ENCODE measurements at regions not wholly inside any gene's neighbourhood (a gene's known extent, or its start where the extent isn't known, plus 50 kb on each side); places are given as distances from the start of the nearest gene placed in this dataset.
"Not testable (repeated sequence)": the region's sequence is repeated elsewhere in the genome, so short reads cannot be mapped to it uniquely, and the experiment has no call there.

DNA sequence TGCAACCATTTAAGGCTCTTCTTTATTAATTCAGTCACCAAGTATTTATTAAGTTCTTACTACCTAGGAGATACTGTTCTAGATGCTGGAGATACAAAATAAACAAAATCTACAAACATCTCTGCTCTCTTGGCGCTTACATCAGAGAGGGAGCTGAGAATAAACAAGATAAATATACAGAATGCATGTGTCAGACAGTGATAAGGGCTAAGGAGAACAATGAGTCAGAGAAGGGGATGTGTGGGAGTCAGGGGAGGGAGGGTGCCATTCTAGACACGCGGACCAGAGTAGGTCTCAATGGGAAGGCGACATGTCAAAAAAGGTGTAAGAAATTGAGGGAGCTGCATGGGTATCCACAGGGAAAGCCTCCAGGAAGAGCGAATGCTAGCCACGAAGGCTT, 393.2 kb downstream of the RWDD3 start:
- DNase-seq: no peak

DNA sequence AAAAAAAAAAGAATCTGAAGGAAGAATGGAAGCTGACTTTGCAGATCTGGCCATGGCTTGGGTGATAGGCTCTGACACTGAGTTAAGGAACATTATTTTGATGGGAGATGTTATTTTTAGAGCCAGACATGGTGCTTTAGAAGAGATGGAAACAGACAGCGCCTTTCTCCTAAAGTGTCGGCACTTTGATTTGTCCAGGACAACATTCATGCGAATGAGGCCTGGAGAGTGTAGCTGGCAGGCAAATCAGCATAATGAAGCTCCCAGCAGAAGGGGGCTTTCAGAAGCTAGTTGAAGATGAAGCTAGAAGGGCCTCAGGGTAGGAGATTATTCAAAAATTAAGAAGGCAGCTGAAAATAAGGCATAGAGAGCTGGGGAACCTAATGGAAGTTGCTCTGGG, 397.7 kb downstream of the RWDD3 start:
- no peak for DNase-seq

DNA sequence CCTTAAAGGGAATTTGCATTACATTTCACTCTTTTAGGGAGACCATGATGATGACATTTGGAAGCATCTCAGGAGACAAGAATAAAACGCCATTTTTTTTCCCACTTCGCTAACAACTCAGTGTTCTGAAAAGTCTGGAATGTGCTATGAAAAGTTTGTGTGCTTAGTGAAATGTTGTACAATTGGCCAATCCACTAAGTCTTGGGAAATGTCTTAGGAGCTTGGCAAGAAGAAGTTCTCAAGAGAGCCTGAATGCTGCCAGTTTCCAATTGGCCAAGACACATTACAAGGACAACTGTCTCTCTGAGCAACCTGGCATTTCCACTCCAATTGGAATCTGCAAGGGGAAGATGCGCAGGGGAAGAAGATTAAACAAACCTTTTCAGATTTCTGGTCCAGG, 401.8 kb downstream of the RWDD3 start:
- DNase-seq: no peak

- DNase-seq: no peak
Measured at GRCh38 chr1:95636897-95637296, 402.9 kb downstream of the RWDD3 start.

DNA sequence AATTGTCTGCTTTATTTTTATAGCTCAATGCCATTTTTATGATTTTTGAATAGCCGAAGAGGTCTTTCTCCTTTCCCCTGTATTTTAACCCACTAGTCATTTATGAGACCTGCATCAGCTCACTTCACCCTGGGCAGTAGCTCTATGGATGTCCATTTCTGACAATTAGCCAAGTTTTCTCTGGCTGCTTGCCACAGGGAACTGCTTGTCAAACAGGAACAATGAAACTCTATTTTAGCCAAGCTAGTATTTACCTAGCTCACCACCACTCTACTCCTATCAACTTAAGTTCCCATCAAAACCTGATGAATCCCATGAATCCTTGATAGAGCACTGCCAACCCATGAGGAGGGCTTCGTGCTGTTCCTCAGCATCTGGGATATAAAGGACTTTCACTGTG, 406.7 kb downstream of the RWDD3 start:
- no peak for DNase-seq

DNA sequence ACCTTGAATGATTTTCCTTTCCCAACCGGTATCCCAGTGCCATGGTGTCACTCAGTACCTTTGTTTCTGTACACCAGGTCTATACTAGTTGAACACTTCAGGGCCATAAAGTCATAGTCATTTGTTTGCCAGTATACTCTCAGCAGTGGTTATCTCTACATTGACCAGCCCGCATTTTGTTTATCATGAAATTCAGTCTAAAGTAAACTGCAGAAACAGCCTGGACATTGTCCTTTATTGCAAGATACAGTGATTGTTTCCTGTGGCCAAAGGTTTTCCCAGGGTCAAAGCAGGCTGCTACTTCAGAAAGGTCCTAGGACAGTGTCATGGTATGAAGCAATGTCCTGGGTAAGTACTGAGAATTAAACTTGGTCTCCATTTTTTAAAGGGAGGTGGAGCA, 407.4 kb downstream of the RWDD3 start:
- DNase-seq: no peak

GRCh38 chr1:95642035-95642434, 408.0 kb downstream of the RWDD3 start:
- no peak for DNase-seq

- DNase-seq: no peak
Measured at GRCh38 chr1:95643071-95643470, 409.1 kb downstream of the RWDD3 start.

DNA sequence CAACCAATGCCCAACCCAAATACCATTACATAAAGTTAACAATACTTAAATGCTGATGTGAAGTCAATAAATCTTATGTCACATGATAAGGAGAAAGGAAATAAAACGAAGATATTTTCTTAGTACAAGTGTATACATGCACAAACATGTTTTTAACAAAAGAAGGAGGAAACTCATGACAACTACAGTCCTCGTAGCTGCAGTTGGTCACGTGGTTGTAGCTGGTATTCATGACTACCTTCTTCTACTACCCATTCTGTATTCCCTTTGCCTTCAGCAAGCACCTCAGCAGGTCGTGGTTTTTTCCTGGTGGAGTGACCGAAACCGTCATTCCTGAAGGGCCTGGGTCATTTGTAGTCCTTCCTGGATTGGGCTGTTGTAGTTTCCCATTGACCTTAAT, 411.1 kb downstream of the RWDD3 start:
- not testable (repeated sequence) for DNase-seq

DNA sequence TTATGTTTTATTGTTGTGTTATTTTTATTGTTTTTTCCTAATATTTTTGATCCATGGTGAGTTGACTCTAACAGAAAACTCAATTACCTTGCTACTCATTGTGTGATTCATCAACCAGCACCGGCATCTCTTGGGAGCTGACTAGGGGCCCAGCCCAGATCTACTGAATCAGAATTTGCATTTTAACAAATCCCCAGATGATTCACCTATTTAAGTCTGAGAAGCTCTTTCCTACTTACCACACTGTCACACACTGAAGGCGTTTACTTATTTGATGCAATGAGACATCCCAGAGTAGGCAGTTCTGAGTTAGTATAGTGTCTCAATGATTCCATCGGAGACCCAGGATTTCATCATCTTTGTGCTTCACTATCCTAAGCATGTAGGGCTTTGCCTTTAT, 416.6 kb downstream of the RWDD3 start:
- DNase-seq: no peak

GRCh38 chr1:95652423-95652965, 418.5 kb downstream of the RWDD3 start:
- DNase-seq: no peak

DNA sequence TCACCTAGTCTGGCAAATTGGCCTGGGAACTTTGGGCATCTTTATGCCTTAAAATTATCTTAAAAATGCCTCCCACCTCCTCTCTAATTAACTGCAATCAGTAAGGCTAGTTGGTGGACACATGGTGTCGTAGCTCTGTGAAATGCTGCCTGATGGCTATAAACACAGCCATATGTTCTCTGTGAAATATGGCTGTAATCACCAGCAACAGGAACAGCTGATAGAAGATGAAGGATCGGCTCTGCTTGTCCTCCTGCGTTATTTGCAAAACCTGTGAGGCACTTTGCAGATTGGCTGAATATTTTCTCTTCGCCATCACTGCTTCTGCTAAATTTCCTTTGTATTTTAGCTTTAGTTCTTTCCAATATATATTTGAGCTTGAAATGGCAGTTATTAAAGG, 419.6 kb downstream of the RWDD3 start:
- DNase-seq: no peak

- DNase-seq: no peak
Measured at GRCh38 chr1:95655321-95656020, 421.5 kb downstream of the RWDD3 start.

DNA sequence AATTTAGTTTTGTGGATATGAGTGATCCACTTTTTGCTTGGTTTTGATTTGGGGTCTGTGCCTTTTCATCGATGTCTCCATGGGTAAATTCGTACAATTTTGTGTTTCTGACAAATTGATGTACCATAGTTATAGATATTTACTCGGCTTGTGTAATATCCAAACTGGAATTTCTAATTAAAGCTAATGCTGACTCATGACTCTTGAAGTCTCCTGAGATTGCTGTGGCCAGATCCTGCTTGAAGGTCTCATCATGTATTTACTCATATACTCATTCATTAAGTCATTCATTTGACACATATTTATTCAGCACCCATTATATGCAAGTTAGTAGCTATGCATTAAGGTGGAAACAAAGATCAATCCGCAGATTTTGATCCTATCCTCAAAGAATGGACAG, 423.2 kb downstream of the RWDD3 start:
- DNase-seq: no peak

- DNase-seq: no peak
Measured at GRCh38 chr1:95659166-95659565, 425.2 kb downstream of the RWDD3 start.

DNA sequence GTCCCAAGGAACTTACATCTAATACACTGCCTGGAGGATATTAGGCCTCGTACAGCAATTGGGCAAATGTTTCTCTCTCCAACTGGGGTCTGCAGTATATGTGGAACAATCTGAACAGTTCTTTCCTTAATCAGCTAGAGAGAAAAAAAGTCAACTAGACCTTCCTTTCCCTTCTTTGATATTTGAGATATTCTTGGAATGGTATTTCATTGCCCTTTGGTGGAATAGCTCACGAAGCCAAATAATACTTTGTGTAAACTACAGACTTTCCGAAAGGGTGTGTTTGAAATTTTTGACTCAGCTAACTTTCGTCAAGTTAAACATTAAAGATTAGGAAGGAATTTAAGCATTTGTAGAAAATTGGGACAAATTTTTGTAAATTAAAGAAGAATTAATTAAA, 425.6 kb downstream of the RWDD3 start:
- no peak for DNase-seq

DNA sequence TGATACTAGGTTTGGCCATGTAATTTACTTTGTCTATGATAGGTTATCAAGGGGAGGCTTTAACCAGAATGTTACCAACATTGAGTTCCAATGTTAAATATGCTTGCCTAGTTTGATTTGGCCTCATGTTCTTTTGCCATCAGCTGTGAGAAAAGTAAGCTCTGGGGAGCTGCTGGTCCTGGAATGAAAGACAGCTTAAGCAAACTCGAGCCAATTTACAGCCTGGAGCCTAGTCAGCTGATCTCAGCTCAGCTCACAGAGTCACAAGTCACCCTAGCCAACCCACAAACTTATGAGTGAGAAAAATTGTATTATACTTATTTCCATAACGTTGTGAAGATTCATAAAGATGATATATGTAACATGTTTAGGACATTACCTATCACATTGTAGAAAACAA, 426.7 kb downstream of the RWDD3 start:
- DNase-seq: no peak

GRCh38 chr1:95663530-95663929, 429.5 kb downstream of the RWDD3 start:
- DNase-seq: not testable (repeated sequence)

DNA sequence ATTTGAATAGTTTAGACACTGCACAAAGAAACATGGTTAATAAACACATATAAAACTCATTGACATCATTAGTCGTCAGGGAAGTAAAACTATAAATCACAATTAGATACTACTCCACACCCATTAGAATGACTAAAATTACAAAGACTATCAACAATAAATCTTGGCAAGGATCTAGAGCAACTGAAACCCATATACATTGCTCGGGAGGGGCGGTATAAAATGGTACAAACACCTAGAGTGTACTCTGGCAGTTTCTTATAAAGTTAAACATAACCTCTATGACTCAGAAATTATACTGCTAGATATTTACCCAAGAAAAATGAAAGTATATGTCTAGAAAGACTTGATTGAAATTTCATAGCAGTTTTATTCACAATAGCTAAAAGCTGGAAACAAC, 434.2 kb downstream of the RWDD3 start:
- no peak for DNase-seq

- not testable (repeated sequence) for DNase-seq
Measured at GRCh38 chr1:95669638-95670037, 435.6 kb downstream of the RWDD3 start.

DNA sequence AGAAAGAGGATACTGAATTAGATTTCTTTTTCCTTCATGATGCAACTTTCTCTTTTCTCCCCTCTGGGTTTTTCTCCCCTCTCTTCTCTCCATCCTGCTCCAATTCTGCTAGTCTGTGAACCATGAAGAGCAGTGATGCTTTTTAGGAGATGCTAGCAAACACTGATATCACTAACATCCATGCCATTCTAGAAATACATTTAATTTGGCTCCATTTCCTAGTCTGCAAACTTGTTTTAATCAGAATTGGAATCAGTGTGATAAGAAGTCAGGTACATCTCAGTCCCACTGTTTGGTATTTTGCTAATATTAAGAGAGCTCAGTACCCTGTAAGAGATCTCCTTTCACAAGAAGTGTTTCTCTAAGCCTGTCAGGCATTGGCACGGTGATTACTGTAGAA, 437.1 kb downstream of the RWDD3 start:
- DNase-seq: no peak

GRCh38 chr1:95679262-95679661, 445.3 kb downstream of the RWDD3 start:
- DNase-seq: no peak

- peak; percentile 83 for DNase-seq
Measured at GRCh38 chr1:95685081-95685480, 451.1 kb downstream of the RWDD3 start.

DNA sequence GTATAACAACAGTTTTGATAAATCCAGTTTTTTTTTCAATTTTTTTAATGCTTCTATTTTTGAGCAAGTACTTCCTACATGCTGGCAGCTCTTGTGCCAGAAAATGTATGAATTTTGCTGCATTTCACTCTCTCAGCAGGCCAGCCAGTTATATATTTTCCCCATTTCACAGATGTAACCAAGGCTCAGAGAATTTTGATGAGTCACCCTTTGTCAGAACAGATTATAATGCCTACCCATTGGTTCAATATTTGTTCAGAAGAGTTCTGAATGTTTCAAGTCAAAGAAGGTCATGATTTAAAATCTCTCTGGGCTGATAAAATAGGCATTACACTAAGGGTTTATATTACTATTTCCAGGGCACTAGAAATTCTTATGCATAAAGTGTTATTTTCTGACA, 452.2 kb downstream of the RWDD3 start:
- DNase-seq: no peak

All from NCI-H1436 treated with DMSO at 0.1 percent for 48 hours (cell line).